ENCODE measurements at regions not wholly inside any gene's neighbourhood (a gene's known extent, or its start where the extent isn't known, plus 50 kb on each side); places are given as distances from the start of the nearest gene placed in this dataset.

DNA sequence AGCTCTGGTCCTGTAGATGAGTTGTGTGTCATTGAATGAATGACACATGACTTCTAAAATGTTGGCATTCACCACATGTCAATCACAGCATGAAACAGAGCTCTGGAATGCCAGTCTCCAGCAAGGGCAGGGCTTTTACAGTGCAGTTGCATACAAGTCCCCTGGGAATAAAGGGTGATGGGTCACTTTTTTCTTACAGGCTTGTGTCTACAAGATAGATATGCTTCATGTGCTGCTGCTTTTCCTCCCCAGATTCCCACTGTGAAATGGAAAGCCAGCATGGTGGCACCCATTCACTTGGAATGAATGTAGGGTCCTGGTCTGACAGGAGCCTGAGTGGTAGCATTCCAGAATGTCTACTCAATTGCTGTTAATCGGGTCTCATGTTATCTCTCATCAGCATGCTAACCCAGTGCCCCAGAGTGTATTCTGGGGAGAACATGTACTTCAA, 159.1 kb upstream of the KIT start:
- TF ChIP-seq, protein P1, sequence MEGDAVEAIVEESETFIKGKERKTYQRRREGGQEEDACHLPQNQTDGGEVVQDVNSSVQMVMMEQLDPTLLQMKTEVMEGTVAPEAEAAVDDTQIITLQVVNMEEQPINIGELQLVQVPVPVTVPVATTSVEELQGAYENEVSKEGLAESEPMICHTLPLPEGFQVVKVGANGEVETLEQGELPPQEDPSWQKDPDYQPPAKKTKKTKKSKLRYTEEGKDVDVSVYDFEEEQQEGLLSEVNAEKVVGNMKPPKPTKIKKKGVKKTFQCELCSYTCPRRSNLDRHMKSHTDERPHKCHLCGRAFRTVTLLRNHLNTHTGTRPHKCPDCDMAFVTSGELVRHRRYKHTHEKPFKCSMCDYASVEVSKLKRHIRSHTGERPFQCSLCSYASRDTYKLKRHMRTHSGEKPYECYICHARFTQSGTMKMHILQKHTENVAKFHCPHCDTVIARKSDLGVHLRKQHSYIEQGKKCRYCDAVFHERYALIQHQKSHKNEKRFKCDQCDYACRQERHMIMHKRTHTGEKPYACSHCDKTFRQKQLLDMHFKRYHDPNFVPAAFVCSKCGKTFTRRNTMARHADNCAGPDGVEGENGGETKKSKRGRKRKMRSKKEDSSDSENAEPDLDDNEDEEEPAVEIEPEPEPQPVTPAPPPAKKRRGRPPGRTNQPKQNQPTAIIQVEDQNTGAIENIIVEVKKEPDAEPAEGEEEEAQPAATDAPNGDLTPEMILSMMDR (IDR thresholded peaks at IDR 0.05; ENCODE audit: control extremely low read depth in 1 of 3, insufficient read depth in 1 of 3, low read depth in 1 of 3, low read length in 3 of 3) = no peak
- TF ChIP-seq YY1 (IDR thresholded peaks at IDR 0.05; ENCODE audit: low read depth, low read length) = no peak
- no peak for TF ChIP-seq BRCA1 (IDR thresholded peaks at IDR 0.05; ENCODE audit: low read depth, low read length)
- TF ChIP-seq EZH2 (IDR thresholded peaks at IDR 0.05; ENCODE audit: low read depth, low read length, severe bottlenecking) = no peak
- TF ChIP-seq MAFK (IDR thresholded peaks at IDR 0.05; ENCODE audit: low read depth, low read length) = no peak
- TF ChIP-seq CHD2 (IDR thresholded peaks at IDR 0.05; ENCODE audit: low read length) = no peak
